GM18498 (cell line): ENCODE measurements at regions not wholly inside any gene's neighbourhood (a gene's known extent, or its start where the extent isn't known, plus 50 kb on each side); places are given as distances from the start of the nearest gene placed in this dataset.

ENCODE experiments used
- ATAC-seq: cut with Tn5 transposase; IDR thresholded peaks from one replicate; pipeline ENCODE4 v1.9.1; 2021; ENCODE audit warnings: mild to moderate bottlenecking, moderate library complexity; ENCODE audit not compliant: unreplicated experiment

DNA sequence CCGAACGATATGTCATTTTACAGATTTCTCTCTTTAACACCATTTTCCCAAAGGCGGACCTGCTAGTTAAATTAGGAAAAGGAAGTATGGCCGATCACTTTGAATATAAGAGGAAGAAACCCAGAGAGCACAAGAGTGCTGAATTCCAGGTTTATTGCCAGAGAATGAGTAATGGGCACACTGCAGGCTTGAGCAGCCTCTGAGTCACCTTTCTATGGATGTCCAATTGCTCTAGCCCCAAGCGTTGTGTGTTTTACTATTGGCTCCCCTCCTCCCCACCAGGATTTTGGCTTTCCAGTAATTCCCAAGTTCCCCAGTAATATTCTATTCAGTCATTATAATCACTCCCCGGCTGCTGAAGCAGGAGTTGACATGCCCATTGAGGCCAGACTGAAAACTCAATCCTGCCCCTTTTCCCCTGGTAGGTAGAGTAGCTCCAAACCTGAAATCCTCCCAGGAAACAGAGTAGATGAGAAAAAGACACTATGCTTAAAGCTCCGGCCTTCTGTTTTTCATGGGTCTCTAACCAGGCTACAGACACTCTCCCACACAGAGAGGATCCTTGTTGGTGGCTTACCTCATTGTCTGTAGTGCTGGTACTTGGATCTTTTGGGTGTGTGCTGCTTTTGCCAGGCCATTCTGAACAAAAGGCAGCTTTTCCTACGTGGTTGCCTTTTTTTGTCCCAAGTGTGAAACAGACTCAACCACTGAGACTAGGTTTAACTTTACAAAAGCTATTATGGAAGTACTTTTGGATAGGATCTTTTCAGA is 704.3 kb upstream of the FLRT2 start:
- no peak for ATAC-seq

DNA sequence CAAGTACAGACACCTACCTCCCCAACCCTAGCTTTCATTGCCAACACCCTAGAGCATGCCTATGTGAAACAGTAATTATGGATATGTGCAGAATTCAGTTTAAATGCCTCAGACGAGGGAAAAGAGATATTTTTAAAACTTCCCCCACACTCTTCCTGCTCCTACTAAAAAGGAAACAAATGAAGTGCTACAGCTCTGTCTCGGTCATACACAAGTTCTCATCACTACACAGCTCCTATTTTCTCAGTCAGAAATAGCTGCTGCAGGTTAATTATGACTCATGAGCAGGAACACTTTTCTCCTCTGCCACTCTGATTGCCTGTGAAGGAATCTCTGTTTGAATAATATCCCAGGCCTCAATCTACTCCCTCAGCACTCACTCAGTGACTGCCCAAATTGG is 703.6 kb upstream of the FLRT2 start:
- no peak for ATAC-seq

DNA sequence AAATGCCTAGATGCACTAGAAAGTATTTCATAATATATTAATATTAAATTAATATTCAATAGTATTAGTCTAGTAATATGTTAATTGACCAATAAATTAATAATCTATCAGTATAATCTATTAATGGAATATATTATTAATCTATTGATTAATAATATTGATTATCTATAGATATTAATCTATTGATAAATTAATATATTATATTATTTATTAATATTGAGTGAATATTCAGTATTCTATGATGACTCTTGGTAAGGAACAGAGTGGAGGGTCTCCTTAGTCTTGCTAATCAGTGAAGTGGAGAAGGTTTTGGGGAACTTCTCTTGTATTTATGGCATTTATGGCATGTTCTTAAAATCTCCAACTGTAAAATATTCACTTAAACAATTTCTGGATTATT is 679.3 kb upstream of the FLRT2 start:
- ATAC-seq, result no peak

DNA sequence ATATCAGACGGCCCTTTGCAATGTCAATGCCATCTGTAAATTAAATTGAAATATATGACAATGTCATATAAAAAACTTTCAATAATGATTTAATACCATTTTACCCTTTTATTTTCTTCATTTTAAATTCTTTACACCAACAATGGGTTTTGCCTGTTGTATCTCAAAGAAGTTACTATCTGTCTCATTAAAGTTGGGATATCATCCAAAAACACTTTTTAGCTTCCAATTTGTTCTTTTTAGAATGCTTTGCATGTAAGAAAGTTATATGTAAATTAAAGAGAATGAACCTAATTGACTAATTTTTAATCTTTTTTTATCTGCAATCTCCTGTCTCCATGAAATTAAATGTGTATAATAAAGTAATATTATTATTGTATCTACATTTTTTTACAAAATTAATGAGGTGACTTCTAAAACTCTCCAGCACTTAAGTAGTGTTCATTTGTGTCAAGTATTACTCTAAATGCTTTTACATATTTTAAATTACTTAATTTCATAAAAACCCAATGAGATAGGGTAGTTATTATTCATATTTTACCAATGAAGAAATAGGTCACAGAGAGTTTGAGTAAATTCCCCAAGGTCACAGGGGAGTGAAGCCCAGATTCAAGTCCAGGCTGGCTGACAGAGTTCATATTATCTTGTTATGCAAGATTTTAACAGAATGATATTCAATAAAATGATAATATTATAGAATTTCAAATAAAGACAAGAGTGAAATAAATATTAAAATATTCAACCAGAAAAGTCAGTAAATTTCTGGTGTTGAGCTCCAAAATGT is 673.0 kb upstream of the FLRT2 start:
- no peak for ATAC-seq

DNA sequence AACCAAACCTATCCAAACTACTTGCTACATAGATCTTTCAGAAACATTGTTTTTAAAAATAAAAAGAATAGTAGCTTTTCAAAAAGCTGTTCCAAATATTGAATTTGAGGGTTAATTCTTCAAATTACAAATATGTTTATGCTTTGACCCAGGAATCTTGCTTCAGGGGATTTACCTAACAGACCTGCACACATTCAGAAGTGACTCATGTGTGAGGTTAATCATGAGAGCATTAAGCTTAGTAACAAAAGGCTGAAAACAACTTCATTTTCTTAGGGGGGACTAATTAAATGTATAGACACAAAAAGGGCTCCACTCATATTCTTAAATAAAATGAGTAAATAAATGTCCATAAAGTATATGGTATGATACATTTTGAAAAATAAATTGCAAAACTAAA is 672.4 kb upstream of the FLRT2 start:
- ATAC-seq, result no peak

DNA sequence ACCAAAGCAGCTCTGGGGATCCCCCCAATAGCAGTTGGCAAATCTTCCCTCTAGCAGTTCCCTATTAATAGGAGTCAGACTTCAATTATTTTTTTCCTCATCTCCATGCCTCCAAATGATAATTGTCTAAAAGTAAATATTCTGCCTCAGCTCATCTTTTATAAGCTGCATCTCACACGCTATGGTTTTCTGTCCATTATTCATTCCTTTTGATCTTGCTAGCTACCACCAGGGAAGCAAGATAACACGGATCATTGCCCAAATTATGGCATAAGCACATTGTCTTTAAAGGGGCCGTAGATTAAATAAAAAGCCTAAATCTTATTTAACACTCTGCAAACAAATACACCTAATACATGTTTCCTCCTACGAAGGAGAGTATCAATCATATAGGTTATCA is 670.8 kb upstream of the FLRT2 start:
- no peak for ATAC-seq

DNA sequence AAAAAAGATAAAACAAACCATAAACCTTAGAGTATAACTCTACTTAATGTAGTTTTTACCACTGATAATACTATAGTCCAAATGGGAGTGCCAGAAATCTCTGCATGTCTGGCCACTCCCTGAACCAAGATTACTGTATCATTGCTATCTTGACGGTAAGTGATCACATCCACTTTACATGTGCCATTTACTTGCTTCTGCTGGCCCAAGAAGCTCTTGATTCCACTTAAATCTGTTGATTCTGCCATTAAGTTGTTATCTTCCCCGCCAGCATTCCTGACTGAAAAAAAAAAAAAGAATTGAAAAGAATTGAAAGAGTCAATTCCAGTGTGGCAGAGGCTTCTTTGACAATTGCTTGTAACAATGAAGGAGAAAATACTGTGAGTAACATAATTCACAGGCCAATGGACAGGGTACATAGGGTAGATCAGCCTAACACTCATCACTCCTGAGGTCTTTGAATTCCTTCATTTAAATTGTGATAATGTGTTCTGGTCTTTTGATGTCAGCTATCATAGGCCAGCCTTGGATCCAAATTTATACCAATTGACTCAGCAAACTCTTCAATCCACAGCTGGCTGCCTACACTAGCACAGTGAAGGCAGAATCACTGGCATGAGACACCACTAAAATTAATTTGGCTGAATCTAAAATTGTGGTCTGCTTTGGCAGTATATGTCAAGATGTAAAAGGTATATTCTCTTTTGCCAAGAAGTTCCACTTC is 665.2 kb upstream of the FLRT2 start:
- no peak for ATAC-seq

DNA sequence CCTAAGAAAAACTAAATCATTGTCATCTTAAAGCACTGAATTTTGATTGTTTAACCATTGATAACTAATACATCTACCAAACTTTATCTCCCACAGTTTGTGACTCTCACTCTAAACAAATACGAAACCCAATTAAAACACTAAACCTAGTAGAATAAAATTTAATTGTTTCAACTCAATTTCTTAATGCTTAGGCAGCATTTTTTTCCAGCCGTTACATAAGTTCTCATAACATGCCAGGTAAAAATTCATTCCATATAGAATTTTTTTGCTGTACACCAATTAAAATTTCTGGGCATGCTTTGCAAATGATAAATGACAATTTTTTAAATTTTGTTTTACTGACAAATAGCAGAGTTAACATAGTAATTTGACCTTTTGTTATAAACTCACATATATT is 658.2 kb upstream of the FLRT2 start:
- no peak for ATAC-seq

DNA sequence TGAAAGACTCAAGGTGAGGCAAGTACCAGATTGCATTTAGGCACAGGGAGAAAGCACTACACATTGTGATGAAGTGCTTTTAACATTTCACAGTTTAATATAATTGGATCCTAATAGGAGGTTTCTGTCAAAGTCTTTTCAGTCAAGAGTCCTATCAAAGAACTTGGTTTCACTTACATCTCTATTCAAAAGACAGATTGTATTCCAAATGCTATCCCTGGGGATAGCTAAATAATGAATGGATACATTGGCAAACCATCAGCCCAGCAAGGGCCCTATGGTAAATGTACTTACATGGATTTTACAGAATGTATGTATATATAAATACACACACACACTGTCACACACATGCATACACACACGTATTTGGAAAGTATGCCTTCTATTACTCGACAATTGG is 655.5 kb upstream of the FLRT2 start:
- no peak for ATAC-seq

DNA sequence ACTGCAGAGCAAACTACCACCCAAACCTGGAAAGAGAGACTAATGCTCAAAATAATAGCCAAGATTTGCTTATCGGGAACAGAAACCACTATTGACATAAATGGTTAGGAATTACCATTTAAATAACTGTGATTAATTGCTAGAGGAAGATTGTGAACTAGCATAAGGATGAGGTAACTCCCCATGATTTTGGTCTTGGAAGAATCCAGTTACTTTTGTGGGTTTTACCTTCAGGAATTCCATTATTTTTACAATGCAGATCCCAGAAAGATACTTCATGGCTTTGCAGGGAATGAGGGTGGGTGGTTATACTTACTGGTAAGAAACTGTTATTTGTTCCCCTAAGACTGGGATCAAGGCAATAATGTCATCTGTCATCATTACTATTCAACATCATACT is 652.9 kb upstream of the FLRT2 start:
- ATAC-seq, result no peak

DNA sequence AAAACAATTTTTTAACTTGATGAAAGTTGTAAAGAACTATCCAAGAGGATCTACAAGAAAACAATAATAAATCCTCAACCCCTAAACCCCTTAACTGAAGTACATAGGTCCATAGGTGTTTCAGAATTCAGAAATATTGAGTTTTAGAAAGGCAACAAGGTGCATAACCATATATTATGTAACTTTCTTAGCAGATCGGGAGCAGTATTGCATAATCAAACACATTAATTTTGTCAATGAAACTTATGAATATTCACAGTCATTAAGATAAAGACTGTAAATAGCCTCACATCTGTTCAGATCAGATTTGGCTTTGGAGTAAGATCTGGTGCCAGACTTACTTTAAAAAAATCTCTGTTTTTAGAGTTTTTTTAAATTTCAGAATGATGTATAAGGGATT is 647.1 kb upstream of the FLRT2 start:
- no peak for ATAC-seq

DNA sequence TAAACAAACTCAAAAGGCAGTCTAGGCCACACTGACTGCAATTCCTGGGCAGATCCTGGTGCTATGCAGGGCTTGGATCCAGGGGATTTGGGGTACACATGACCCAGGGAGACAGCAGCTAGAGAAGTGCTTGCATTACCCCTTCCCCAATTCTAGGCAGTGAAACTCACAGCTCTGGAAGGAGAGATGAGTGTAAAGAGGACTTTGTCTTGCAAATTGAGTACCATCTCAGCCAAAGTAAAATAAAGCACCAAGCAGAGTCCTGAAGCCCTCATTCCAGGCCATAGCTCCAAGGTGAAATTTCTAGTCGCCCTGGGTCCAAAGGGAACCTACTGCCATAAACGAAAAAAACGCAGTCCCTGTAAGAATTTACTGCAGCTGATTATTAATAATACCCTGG is 644.9 kb upstream of the FLRT2 start:
- no peak for ATAC-seq

DNA sequence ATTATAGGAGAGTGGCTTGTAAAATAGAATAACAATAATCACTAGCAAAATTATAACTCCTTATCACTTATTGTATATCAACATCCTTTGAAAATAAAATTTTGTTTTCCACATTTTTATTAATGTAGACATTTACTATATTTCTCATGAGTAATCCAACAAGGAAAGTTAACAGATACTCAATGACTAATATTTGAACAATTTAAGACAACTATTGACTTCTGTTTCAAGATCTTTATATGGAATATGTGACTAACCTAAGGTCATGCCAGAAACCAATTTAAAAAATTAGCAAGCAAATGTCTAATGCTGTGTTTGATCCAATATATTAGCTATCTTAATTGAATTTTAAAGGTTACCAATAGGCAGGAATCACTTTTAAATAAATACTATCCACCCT is 638.5 kb upstream of the FLRT2 start:
- ATAC-seq, result no peak

DNA sequence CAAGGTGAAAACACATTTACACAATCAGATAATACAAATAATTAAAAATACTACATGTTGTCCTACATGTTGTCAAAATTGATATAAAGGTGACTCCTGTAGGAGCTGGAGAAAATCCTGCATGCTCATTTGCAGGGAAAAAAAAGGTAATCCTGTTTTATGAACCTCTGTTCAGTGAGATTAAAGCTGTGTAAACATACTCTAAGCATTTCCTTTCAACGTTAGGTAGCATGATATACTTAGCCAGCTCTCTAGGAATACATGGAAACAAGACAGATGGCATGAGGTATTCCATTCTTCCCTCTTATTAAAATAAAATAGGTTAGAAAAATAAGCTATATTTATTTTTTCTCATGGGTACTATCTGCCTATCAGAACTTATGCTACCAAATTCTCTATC is 635.7 kb upstream of the FLRT2 start:
- ATAC-seq, result no peak

DNA sequence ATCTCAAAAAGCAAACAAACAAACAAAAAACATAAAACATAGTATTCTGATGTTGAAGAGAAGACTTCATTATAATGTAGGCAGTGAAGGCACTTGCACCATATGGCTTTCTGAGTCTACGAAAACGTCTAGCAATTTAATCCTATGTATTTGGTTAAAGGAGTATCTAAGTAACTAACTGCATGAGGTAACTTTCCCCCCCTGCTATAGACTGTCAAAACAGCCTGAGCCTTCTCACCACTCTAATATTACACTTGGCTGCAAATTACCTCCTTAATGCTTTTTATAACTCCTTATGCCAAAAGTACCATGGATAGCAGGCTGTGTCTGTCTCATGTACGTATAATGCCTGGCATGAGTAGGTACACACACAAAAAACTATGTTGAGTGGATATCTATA is 607.6 kb upstream of the FLRT2 start:
- no peak for ATAC-seq

DNA sequence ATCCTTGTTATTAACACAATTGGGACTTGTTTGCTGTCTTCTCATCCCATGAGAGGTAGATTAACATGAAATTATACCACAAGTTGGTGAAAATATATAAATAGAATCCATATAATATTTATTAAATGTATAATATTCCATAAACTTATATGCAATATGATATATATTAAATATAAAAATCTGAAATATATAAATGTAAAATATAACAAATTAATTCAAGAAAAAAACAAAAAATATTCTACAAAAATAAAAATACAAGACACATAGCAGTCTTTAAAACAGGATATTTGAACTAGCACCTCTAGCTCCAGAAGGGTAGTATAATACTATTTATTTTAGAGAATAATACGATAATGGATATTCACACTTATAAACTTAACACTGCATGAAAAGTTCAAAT is 603.3 kb upstream of the FLRT2 start:
- ATAC-seq, result no peak

DNA sequence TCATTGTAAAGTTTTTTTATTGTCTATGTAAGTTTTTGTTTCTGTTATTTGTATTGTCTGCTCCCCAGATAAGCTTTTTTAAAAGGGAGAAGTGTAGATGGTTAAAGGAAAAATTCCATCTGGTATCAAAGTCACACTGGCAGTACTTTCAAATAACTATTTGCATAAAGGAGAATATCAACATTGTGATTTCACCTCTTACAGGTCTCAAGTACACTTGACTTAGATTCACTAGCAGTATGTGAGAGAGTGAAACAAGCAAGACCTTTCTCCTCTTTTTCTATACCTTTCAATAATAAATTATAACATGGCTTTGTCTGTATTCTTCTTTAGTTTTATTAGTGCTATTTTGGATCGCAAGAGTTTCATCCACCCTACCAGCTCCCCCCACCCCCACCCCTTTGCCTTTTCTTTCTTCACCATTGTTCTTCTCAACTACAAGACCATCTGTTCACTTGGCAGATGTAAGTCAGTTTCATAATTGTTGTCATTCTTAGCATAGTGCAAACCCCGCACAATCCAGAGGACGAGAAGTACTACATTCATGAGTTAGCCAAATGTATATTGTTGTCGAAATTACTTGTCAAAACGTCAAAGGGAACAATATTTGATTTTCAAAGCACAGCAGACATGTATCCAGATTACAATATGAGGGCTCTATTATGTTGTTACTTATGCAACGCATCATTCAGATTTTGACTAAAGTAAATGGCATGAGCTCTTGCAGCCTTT is 602.7 kb upstream of the FLRT2 start:
- no peak for ATAC-seq

DNA sequence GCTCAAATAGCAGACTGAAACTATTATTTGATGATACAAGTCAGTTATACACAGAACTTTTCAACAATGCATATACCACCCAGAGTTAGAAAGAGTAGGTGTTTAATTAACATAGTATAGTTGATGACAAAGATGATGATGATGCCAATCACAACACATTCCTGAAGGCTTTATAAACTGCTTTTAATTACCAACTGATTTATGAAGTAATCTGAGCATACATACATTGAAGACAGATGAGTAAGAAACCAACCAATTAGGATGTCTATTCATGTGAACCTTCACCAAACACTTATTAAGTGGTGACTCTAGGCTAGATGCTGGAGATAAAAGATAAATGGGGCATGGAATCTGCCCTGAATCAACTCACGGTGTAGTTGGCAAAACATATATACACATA is 600.9 kb upstream of the FLRT2 start:
- ATAC-seq, result no peak

DNA sequence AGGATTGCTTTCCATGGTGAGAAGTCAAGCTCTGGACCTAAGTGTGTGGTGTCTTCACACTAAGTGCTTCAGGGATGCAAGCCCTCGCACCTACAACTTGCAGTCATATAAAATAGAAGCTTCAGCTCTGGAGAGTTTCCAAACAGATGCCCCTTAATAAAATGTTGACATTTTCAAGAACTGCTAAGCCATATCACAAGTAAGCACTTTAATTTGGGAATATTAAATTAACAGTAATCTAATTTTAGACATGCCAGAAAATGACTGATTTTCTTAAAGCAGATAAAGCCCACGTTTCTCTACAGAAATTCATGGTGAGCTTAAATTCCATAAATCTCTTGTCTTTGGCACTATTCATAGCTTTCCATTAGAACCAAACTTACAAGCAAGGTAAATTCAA is 600.1 kb upstream of the FLRT2 start:
- no peak for ATAC-seq

DNA sequence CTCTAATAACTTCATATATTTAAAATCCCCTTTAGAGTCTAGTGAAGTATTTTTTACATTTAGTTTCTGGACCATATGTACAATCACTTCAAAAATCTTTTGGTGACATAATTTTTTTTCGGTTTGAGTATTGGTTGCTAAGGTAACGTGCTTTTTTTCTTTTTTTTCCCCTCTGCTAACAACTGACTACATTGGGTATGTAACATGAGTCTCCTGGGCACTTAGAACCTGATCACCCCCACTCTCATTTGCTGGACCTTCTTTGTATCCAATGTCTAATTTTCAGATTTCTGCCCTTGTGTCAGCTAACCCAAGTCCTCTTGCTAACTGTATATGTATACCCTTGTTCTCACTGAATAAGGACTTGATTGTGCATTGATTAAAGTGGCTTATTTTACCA is 592.9 kb upstream of the FLRT2 start:
- ATAC-seq, result no peak

DNA sequence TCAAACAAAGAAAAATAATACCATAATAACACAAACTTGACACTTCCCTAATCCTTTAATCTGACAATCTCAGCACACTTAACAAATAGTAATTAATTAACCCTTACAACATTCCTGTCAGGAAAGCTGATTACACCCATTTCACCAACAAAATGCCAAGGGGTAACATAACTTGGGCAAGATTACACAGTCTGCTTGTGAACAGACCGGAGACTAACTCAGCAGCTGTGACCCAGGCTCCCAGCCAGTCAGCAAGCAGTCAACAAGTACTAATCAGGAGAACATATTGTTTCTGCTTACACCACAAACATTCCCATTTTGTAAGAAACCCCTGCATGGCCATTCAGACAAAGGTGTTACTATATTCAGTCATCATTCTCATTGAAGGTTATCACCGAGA is 592.5 kb upstream of the FLRT2 start:
- ATAC-seq, result no peak
